GM19043 (cell line): ENCODE measurements at regions not wholly inside any gene's neighbourhood (a gene's known extent, or its start where the extent isn't known, plus 50 kb on each side); places are given as distances from the start of the nearest gene placed in this dataset.
"Not testable (repeated sequence)": the region's sequence is repeated elsewhere in the genome, so short reads cannot be mapped to it uniquely, and the experiment has no call there.

Experiments
- ATAC-seq: cut with Tn5 transposase; IDR thresholded peaks from one replicate; pipeline ENCODE4 v1.9.1; 2021; ENCODE audit warnings: low read depth; ENCODE audit not compliant: unreplicated experiment

- no peak for ATAC-seq
These were observed 117.7 kb upstream of the PLCL2 start for GRCh38 chr3:16767006-16767405.

DNA sequence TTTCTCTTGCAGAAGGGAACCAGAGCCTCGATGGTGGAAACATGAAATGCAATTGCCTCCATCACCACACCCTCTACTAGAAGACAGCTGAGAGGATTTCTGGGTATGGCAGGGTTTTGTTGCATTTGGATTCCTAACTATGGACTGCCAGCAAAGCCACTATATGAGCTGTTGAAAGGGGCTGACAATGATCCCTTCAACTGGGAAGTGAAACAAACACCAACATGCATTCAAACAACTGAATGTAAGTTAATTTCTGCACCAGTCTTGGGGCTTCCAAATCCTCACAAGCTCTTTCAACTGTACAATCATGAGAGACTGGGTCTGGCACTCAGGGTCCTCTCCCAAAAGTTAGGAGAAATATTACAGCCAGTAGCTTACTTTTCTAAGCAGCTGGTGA lies 116.7 kb upstream of the PLCL2 start:
- ATAC-seq, result no peak

DNA sequence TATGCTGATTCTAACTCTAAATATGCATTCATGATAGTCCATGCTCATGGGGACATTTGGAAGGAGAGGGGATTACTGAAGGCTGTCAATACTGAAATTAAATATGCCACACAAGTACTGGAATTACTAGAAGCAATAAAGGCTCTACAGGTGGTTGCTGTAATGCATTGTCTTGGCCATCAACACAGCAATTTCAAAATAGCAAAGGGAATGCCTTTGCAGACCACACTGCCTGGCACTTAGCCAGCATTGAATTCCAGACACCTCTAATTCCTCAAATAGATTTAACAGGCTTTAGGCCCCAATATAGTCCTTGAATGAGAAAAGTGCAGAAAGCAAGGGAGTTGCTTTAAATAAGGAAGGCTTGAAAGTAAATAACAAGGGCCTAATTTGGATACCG lies 115.8 kb upstream of the PLCL2 start:
- no peak for ATAC-seq

DNA sequence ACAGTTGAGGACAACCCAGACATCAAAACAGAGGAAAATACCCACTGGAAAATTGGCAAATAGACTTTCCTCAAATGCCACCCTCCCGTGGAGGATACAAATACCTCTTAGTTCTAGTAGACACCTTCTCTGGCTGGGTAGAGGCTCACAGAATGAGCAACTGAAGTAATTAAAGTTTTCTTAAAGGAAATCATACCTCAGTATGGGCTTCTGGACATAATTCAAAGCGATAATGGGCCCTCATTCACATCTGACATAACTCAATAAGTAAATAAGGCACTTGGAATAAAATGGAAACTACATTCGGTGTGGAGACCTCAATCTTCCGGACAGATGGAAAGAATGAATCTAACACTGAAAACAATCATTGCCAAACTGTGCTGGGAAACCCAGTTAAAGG lies 115.2 kb upstream of the PLCL2 start:
- no peak for ATAC-seq

DNA sequence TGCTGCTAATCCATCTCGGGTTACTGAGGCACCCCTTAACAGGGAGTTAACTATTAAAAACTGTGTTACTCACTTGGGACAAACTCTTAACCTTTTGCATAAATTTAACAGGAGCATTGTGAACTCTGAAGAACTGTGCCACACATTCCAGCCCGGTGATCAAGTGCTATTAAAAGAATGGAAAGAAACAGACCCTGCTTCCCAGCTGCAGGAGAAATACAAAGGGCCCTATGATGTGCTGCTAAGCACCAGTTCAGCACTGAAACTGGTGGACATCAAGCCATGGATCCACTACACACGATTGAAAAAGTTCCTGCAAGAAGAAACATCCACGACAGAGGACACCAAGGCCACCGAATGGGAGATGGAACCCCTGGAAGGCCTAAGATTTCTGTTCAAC lies 114.7 kb upstream of the PLCL2 start:
- no peak for ATAC-seq

- no peak for ATAC-seq
These were observed 114.0 kb upstream of the PLCL2 start for GRCh38 chr3:16770792-16771191.

DNA sequence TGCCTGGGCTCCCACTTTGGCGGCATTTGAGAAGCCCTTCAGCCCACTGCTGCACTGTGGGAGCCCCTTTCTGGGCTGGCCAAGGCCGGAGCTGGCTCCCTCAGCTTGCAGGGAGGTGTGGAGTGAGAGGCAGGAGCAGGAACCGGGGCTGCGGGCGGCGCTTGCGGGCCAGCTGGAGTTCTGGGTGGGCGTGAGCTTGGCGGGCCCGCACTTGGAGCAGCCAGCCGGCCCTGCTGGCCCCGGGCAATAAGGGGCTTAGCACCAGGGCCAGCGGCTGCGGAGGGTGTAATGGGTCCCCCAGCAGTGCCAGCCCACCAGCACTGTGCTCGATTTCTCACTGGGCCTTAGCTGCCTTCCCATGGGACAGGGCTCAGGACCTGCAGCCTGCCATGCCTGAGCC lies 111.2 kb upstream of the PLCL2 start:
- ATAC-seq, result not testable (repeated sequence)

- ATAC-seq, result not testable (repeated sequence)
These were observed 110.2 kb upstream of the PLCL2 start for GRCh38 chr3:16774536-16774935.

GRCh38 chr3:16784973-16785372 lies 99.8 kb upstream of the PLCL2 start:
- no peak for ATAC-seq

- ATAC-seq, result no peak
These were observed 99.3 kb upstream of the PLCL2 start for GRCh38 chr3:16785465-16785864.

DNA sequence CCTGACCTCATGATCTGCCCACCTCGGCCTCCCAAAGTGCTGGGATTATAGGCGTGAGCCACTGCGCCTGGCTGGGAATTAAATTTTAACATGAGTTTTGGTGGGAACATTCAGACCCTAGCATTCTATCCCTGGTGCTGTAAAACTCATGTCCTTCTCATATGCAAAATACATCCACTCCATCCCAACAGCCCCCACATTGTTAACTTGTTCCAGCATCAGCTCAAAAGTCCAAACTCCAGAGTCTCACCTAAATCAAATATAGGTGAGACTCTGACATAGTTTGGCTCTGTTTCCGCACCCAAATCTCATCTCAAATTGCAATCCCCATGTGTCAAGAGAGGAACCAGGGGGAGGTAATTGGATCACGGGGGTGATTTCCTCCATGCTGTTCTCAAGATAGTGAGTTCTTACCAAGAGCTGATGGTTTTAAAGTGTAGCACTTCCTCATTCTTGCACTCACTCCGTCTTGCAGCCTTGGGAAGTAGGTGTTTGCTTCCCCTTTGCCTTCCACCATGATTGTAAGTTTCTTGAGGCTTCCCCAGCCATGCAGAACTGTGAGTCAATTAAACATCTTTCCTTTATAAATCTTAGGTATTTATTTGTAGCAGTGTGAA lies 96.2 kb upstream of the PLCL2 start:
- ATAC-seq, result no peak

GRCh38 chr3:16789344-16790120 lies 95.2 kb upstream of the PLCL2 start:
- no peak for ATAC-seq

DNA sequence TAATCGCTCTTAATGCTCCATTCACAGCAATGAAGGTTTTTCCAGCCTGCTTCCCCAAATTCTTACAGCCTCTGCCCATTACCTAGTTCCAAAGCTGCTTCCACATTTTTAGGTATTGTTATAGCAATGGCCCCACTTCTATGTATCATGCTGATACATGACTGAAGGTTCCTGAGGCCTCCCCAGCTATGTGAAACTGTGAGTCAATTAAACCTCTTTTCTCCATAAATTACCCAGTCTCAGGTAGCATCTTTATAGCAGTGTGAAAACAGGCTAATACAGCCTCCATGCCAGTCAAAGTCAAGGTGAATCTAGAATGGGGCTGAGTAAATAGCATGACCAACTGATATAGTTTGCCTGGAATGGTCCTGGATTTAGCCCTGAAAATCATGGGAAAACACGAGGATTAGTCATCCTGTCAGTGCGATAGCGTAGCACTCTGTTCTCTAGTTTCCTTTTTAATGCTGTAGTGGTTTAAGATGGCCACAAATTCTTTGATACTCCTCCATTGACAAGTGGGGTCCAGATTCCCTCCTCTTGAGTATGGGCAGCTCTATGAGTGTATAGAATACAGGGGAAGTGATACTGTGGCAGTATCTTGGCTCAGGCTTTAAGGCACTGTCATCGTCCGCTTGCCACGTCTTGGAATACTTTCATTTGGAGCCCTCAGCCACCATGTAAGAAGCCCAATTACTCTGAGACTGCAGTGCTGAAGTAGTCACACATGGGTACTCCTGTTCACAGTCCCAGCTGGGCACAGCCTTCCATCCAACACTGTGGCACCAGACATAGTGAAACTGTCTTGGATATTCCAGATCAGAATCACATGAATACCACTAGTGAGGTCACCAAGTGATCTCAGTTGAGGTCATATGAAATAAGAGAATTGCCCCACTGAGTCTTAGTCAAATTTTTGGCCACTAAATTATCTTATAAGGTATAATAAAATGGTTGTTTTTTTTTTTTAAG lies 94.0 kb upstream of the PLCL2 start:
- no peak for ATAC-seq

GRCh38 chr3:16793321-16793720 lies 91.4 kb upstream of the PLCL2 start:
- ATAC-seq, result no peak

DNA sequence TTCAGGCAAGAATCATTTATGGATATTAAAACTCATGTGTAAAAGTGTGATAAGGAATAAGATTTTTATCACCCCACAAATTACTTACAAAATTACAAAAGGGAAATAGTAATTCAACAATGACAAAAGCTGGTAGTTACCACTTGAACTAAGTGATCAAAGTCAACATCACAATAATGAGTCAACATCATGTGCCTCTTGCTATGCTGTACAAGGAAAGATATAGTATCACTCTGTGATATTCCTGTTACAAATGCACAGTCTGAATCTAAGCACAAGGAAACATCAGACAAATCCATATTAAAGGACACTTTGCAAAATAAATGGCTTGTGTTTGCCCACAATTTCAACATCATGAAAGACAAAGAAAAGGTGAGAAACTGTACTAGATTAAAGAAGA lies 90.5 kb upstream of the PLCL2 start:
- no peak for ATAC-seq

DNA sequence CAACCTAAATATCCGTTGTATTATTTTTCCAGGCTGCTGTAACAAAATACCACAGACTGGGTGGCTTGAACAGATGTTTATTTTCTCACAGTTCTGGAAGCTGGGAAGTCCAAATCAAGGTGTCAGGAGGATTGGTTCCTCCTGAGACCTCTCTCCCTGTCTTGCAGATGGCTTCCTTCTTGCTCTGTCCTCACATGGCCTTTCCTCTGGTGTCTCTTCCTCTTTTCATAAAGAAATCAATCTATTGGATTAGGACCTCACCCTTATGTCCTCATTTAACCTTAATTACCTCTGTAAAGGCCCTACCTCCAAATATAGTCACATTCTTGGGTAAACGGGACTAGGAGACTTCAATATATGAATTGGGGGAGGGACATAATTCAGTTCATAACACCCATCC lies 89.2 kb upstream of the PLCL2 start:
- ATAC-seq, result no peak

DNA sequence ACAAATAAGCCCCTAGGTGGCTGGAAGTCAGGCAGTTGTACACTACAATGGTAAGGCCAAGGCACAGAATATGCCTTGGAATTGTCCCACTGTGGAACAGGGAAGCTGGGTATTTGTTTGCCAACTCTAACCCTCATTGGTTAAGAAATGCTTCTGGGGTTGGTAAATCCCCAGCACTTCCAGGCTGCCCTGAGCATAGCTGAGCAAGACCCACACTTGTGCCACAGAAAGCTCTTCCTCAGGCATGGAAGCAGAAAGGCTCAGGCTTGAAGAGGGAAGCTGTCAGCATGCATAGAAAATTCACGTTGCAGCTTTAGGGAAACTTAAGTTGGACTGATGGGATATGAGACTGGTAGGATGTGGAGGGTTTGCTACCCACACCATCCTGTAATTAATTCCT lies 86.9 kb upstream of the PLCL2 start:
- no peak for ATAC-seq

GRCh38 chr3:16798738-16799137 lies 86.0 kb upstream of the PLCL2 start:
- ATAC-seq, result no peak

DNA sequence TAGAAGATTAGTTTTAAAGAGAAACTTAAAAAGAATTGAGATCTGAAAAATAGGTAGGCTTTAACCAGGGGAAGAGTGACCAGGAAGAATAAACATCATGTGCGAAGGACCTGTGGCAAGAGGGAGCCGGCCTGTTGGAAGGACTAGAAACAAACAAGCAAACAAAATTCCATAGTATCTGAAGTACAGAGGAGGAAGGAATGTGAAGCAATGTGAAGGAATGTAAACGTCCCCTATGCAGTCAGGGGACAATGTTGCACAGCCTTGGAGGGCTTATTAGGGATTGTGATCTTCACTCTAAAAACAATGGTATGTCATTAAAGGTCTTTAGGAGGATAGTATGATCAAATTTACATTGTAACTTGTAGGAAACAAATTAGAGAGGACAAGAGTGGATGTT lies 84.4 kb upstream of the PLCL2 start:
- ATAC-seq, result no peak

DNA sequence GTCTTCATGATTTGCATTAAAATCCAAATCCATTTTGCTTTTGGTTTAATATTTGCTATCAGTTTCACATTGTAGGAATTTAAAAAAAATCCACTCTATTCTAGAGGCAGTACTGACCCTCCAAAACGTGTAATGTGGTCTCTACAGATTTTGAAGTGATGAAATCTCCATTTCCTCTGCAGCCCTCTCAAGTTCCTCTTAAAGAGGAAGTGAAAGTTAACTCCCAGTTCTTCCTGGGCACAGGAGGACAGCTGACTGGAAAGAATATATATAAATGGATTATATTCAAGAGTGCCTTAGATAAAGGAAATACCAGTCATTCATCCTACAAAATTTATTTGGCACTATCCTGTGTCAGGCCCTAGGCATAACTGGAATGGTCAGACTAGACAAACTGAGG lies 83.5 kb upstream of the PLCL2 start:
- no peak for ATAC-seq

DNA sequence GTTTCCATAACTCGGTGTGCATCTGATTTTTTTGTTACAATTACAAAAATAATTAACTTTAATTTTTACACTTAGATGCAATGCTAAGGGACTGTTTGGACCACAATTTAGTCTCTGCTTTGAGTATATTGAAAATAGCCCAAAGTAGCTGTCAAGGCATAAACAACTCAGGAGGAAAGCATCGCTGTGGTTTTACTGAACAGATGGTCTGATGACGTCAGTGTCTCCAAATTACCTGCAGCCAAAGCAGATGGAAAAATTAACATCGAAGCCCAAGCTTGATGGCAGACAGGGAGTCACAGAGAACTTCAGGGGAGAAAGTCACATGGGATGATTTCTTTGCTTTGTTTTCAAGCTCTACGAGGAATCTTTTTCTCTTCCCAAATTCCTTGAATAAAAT lies 83.1 kb upstream of the PLCL2 start:
- ATAC-seq, result no peak
